ENCODE measurements at regions not wholly inside any gene's neighbourhood (a gene's known extent, or its start where the extent isn't known, plus 50 kb on each side); places are given as distances from the start of the nearest gene placed in this dataset.

- Histone ChIP-seq H3K27me3 (ENCODE audit: insufficient read depth, low read length) (no peaks in the 10 kb centered on the region), H3K79me2 (ENCODE audit: control insufficient read depth, insufficient read depth, low read length, unreplicated experiment) (no peaks in the 10 kb centered on the region), H2AFZ (ENCODE audit: low read length, unreplicated experiment) (no peak overlapping the region), H3K4me3 (ENCODE audit: low read depth, low read length) (no peak overlapping the region), H3K4me1 (ENCODE audit: control insufficient read depth, insufficient read depth, low read length, unreplicated experiment) (no peaks in the 10 kb centered on the region), H3K36me3 (ENCODE audit: insufficient read depth, low read length) (no peaks in the 10 kb centered on the region), H3K27ac (ENCODE audit: low read depth, low read length) (no peak overlapping the region)
Measured at GRCh38 chr6:10042280-10042679, 372.6 kb downstream of the TFAP2A start.

- no peak overlapping the region for H3K4me3 ChIP-seq (ENCODE audit: low read depth, low read length)
- H3K27me3 ChIP-seq (ENCODE audit: insufficient read depth, low read length), result no peaks in the 10 kb centered on the region
- no peak overlapping the region for H2AFZ ChIP-seq (ENCODE audit: low read length, unreplicated experiment)
- H3K4me1 ChIP-seq (ENCODE audit: control insufficient read depth, insufficient read depth, low read length, unreplicated experiment), result no peaks in the 10 kb centered on the region
- H3K36me3 ChIP-seq (ENCODE audit: insufficient read depth, low read length), result no peaks in the 10 kb centered on the region
- no peaks in the 10 kb centered on the region for H3K79me2 ChIP-seq (ENCODE audit: control insufficient read depth, insufficient read depth, low read length, unreplicated experiment)
- H3K27ac ChIP-seq (ENCODE audit: low read depth, low read length), result no peak overlapping the region
Measured at GRCh38 chr6:10033223-10033829, 381.5 kb downstream of the TFAP2A start.

GRCh38 chr6:10031617-10032016 is 383.3 kb downstream of the TFAP2A start:
- Histone ChIP-seq H3K4me1 (ENCODE audit: control insufficient read depth, insufficient read depth, low read length, unreplicated experiment) (no peaks in the 10 kb centered on the region), H2AFZ (ENCODE audit: low read length, unreplicated experiment) (no peak overlapping the region), H3K79me2 (ENCODE audit: control insufficient read depth, insufficient read depth, low read length, unreplicated experiment) (no peaks in the 10 kb centered on the region), H3K4me3 (ENCODE audit: low read depth, low read length) (no peak overlapping the region), H3K36me3 (ENCODE audit: insufficient read depth, low read length) (no peaks in the 10 kb centered on the region), H3K27ac (ENCODE audit: low read depth, low read length) (no peak overlapping the region), H3K27me3 (ENCODE audit: insufficient read depth, low read length) (no peaks in the 10 kb centered on the region)

- Histone ChIP-seq H3K79me2 (ENCODE audit: control insufficient read depth, insufficient read depth, low read length, unreplicated experiment) (no peaks in the 10 kb centered on the region), H2AFZ (ENCODE audit: low read length, unreplicated experiment) (no peak overlapping the region), H3K4me1 (ENCODE audit: control insufficient read depth, insufficient read depth, low read length, unreplicated experiment) (no peaks in the 10 kb centered on the region), H3K36me3 (ENCODE audit: insufficient read depth, low read length) (no peaks in the 10 kb centered on the region), H3K27ac (ENCODE audit: low read depth, low read length) (no peak overlapping the region), H3K27me3 (ENCODE audit: insufficient read depth, low read length) (no peaks in the 10 kb centered on the region), H3K4me3 (ENCODE audit: low read depth, low read length) (no peak overlapping the region)
Measured at GRCh38 chr6:10030942-10031537, 383.8 kb downstream of the TFAP2A start.

GRCh38 chr6:10028222-10028621 is 386.7 kb downstream of the TFAP2A start:
- no peak overlapping the region for H3K4me3 ChIP-seq (ENCODE audit: low read depth, low read length)
- H3K27me3 ChIP-seq (ENCODE audit: insufficient read depth, low read length), result no peaks in the 10 kb centered on the region
- no peaks in the 10 kb centered on the region for H3K79me2 ChIP-seq (ENCODE audit: control insufficient read depth, insufficient read depth, low read length, unreplicated experiment)
- no peak overlapping the region for H3K27ac ChIP-seq (ENCODE audit: low read depth, low read length)
- no peaks in the 10 kb centered on the region for H3K36me3 ChIP-seq (ENCODE audit: insufficient read depth, low read length)
- H2AFZ ChIP-seq (ENCODE audit: low read length, unreplicated experiment), result no peak overlapping the region
- no peaks in the 10 kb centered on the region for H3K4me1 ChIP-seq (ENCODE audit: control insufficient read depth, insufficient read depth, low read length, unreplicated experiment)

GRCh38 chr6:10019851-10020250 is 395.0 kb downstream of the TFAP2A start:
- no peaks in the 10 kb centered on the region for H3K4me1 ChIP-seq (ENCODE audit: control insufficient read depth, insufficient read depth, low read length, unreplicated experiment)
- H3K79me2 ChIP-seq (ENCODE audit: control insufficient read depth, insufficient read depth, low read length, unreplicated experiment), result no peaks in the 10 kb centered on the region
- H3K4me3 ChIP-seq (ENCODE audit: low read depth, low read length), result no peak overlapping the region
- H3K27ac ChIP-seq (ENCODE audit: low read depth, low read length), result no peak overlapping the region
- no peaks in the 10 kb centered on the region for H3K36me3 ChIP-seq (ENCODE audit: insufficient read depth, low read length)
- H2AFZ ChIP-seq (ENCODE audit: low read length, unreplicated experiment), result no peak overlapping the region
- H3K27me3 ChIP-seq (ENCODE audit: insufficient read depth, low read length), result no peaks in the 10 kb centered on the region

- no peak overlapping the region for H3K27ac ChIP-seq (ENCODE audit: low read depth, low read length)
- no peaks in the 10 kb centered on the region for H3K79me2 ChIP-seq (ENCODE audit: control insufficient read depth, insufficient read depth, low read length, unreplicated experiment)
- H3K4me3 ChIP-seq (ENCODE audit: low read depth, low read length), result no peak overlapping the region
- no peaks in the 10 kb centered on the region for H3K4me1 ChIP-seq (ENCODE audit: control insufficient read depth, insufficient read depth, low read length, unreplicated experiment)
- no peak overlapping the region for H2AFZ ChIP-seq (ENCODE audit: low read length, unreplicated experiment)
- no peaks in the 10 kb centered on the region for H3K27me3 ChIP-seq (ENCODE audit: insufficient read depth, low read length)
- no peaks in the 10 kb centered on the region for H3K36me3 ChIP-seq (ENCODE audit: insufficient read depth, low read length)
Measured at GRCh38 chr6:10014557-10014956, 400.3 kb downstream of the TFAP2A start.

- H3K4me1 ChIP-seq (ENCODE audit: control insufficient read depth, insufficient read depth, low read length, unreplicated experiment), result no peaks in the 10 kb centered on the region
- H3K27me3 ChIP-seq (ENCODE audit: insufficient read depth, low read length), result no peaks in the 10 kb centered on the region
- no peak overlapping the region for H2AFZ ChIP-seq (ENCODE audit: low read length, unreplicated experiment)
- no peak overlapping the region for H3K4me3 ChIP-seq (ENCODE audit: low read depth, low read length)
- no peaks in the 10 kb centered on the region for H3K36me3 ChIP-seq (ENCODE audit: insufficient read depth, low read length)
- H3K79me2 ChIP-seq (ENCODE audit: control insufficient read depth, insufficient read depth, low read length, unreplicated experiment), result no peaks in the 10 kb centered on the region
- no peak overlapping the region for H3K27ac ChIP-seq (ENCODE audit: low read depth, low read length)
Measured at GRCh38 chr6:10000551-10000950, 414.3 kb downstream of the TFAP2A start.

GRCh38 chr6:9999796-10000195 is 415.1 kb downstream of the TFAP2A start:
- no peak overlapping the region for H2AFZ ChIP-seq (ENCODE audit: low read length, unreplicated experiment)
- no peaks in the 10 kb centered on the region for H3K36me3 ChIP-seq (ENCODE audit: insufficient read depth, low read length)
- no peaks in the 10 kb centered on the region for H3K27me3 ChIP-seq (ENCODE audit: insufficient read depth, low read length)
- H3K27ac ChIP-seq (ENCODE audit: low read depth, low read length), result no peak overlapping the region
- no peaks in the 10 kb centered on the region for H3K4me1 ChIP-seq (ENCODE audit: control insufficient read depth, insufficient read depth, low read length, unreplicated experiment)
- H3K79me2 ChIP-seq (ENCODE audit: control insufficient read depth, insufficient read depth, low read length, unreplicated experiment), result no peaks in the 10 kb centered on the region
- no peak overlapping the region for H3K4me3 ChIP-seq (ENCODE audit: low read depth, low read length)

- no peaks in the 10 kb centered on the region for H3K4me1 ChIP-seq (ENCODE audit: control insufficient read depth, insufficient read depth, low read length, unreplicated experiment)
- H3K4me3 ChIP-seq (ENCODE audit: low read depth, low read length), result no peak overlapping the region
- H3K27me3 ChIP-seq (ENCODE audit: insufficient read depth, low read length), result no peaks in the 10 kb centered on the region
- no peaks in the 10 kb centered on the region for H3K79me2 ChIP-seq (ENCODE audit: control insufficient read depth, insufficient read depth, low read length, unreplicated experiment)
- no peaks in the 10 kb centered on the region for H3K36me3 ChIP-seq (ENCODE audit: insufficient read depth, low read length)
- H2AFZ ChIP-seq (ENCODE audit: low read length, unreplicated experiment), result no peak overlapping the region
- H3K27ac ChIP-seq (ENCODE audit: low read depth, low read length), result no peak overlapping the region
Measured at GRCh38 chr6:9986273-9986672, 428.6 kb downstream of the TFAP2A start.

GRCh38 chr6:9985481-9985880 is 429.4 kb downstream of the TFAP2A start:
- Histone ChIP-seq H3K36me3 (ENCODE audit: insufficient read depth, low read length) (no peaks in the 10 kb centered on the region), H3K27ac (ENCODE audit: low read depth, low read length) (no peak overlapping the region), H3K4me1 (ENCODE audit: control insufficient read depth, insufficient read depth, low read length, unreplicated experiment) (no peaks in the 10 kb centered on the region), H2AFZ (ENCODE audit: low read length, unreplicated experiment) (no peak overlapping the region), H3K4me3 (ENCODE audit: low read depth, low read length) (no peak overlapping the region), H3K27me3 (ENCODE audit: insufficient read depth, low read length) (no peaks in the 10 kb centered on the region), H3K79me2 (ENCODE audit: control insufficient read depth, insufficient read depth, low read length, unreplicated experiment) (no peaks in the 10 kb centered on the region)

All from ACC112 (cell line).